ENCODE measurements at regions not wholly inside any gene's neighbourhood (a gene's known extent, or its start where the extent isn't known, plus 50 kb on each side); places are given as distances from the start of the nearest gene placed in this dataset.
"Not testable (repeated sequence)": the region's sequence is repeated elsewhere in the genome, so short reads cannot be mapped to it uniquely, and the experiment has no call there.

DNA sequence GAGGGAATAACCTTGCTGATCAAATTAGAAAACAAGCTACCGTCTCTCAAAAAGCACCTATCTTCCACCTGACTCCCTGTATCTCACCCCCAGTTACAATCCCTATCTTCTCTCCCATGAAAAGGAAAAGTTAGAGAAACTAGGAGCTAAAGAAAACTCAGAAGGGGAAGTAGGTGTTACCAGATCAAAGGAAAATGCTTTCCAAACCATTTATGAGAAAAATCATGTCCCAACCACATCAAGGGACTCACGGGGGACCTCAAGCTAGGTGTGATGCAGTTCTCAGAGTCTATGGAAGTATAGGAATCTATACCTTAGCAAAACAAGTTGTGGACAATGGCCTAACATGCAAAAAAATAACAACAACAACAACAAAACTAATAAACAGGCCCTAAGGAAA lies 135.5 kb upstream of the RMP24 start:
- no peak for DNase-seq
- Histone ChIP-seq H3K4me1 (replicated peaks in 1 of 2) (no peaks in the 10 kb centered on the region), H3K27me3 (no peaks in the 10 kb centered on the region), H3K4me3 (no peak overlapping the region), H3K36me3 (replicated peaks in 1 of 2) (no peaks in the 10 kb centered on the region), H3K27ac (no peak overlapping the region), H3K9me3 (replicated peaks in 1 of 3) (no peaks in the 10 kb centered on the region)
- intact Hi-C loops (cut with DNase I), result no loop called here
- WGBS, 4 donors, result 61 to 81% (median 77%) methylated on average over 2 of the region's 2 CpGs
- TF ChIP-seq POLR2A (IDR thresholded peaks at IDR 0.05), result no peak
- no peak for TF ChIP-seq CTCF (IDR thresholded peaks at IDR 0.05)

DNA sequence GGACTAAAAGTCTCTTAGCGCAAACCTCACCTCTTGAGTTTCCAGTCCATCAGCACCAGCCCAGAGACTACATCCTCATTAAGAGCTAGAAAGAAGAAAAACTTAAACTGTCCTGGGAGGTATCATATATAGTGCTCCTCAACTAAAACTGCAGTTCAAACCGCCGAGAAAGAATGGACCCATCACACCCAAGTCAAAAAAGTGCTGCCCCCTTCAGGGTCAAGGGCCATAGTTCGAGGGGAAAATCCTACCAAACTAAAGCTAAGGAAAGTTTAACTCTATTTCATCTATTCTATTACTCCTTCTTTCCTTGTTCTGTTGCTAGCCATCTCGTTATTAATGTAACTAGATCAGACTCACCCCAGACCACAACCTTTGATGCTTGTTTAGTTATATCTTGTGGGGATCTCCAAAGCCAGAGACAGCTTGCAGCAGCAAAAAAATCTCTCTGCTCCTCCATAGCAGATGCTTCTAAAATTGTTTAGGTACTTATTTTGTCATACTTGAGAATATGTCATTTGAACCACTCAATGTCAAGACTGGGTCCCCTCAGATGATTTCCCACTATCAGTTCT lies 134.5 kb upstream of the RMP24 start:
- H3K4me1 ChIP-seq (replicated peaks in 1 of 2), result no peaks in the 10 kb centered on the region
- TF ChIP-seq CTCF (IDR thresholded peaks at IDR 0.05) (no peak), POLR2A (IDR thresholded peaks at IDR 0.05) (no peak)
- no peak overlapping the region for H3K27ac ChIP-seq
- no peak overlapping the region for H3K4me3 ChIP-seq
- H3K36me3 ChIP-seq (replicated peaks in 1 of 2), result no peaks in the 10 kb centered on the region
- intact Hi-C loops (cut with DNase I), result no loop called here
- 74 to 80% (median 78%) methylated on average over 5 of the region's 5 CpGs for WGBS, 4 donors
- no peak for DNase-seq
- H3K27me3 ChIP-seq, result no peaks in the 10 kb centered on the region
- H3K9me3 ChIP-seq (replicated peaks in 1 of 3), result no peaks in the 10 kb centered on the region

- H3K27ac ChIP-seq, result no peak overlapping the region
- no peak for DNase-seq
- WGBS, 4 donors, result 57 to 90% (median 68%) methylated on average over 1 to 2 of the region's 2 CpGs
- no peak overlapping the region for H3K4me3 ChIP-seq
- H3K9me3 ChIP-seq (replicated peaks in 1 of 3), result no peaks in the 10 kb centered on the region
- H3K4me1 ChIP-seq (replicated peaks in 1 of 2), result no peaks in the 10 kb centered on the region
- no peaks in the 10 kb centered on the region for H3K36me3 ChIP-seq (replicated peaks in 1 of 2)
- TF ChIP-seq POLR2A (IDR thresholded peaks at IDR 0.05), result no peak
- TF ChIP-seq CTCF (IDR thresholded peaks at IDR 0.05), result no peak
- intact Hi-C loops (cut with DNase I), result no loop called here
- H3K27me3 ChIP-seq, result no peaks in the 10 kb centered on the region
Measured at GRCh38 chr18:35841283-35841682, 131.2 kb upstream of the RMP24 start.

DNA sequence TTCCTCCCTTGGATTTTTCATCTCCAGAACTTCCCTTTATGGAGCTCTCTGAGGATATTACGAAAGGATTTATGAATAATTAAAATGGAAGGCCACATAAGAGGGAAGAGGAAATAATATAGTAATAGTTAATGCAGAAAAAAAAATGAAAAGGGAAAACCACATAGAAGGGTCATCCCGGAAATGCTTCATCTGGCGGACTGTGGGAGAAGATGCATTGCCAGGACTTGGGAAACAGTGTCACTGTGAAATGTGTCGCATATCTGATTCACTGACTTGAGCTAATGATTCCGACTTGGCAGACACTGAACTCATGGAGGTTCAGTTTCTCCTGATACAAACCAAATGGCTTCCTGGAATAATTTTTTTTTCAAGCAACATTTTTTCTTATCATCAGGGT lies 129.9 kb upstream of the RMP24 start:
- TF ChIP-seq POLR2A (IDR thresholded peaks at IDR 0.05) (no peak), CTCF (IDR thresholded peaks at IDR 0.05) (no peak)
- 68 to 75% (median 74%) methylated on average over 5 of the region's 5 CpGs for WGBS, 4 donors

GRCh38 chr18:35848321-35848720 lies 124.2 kb upstream of the RMP24 start:
- intact Hi-C loops (cut with DNase I); H3K9me3 ChIP-seq (replicated peaks in 1 of 3); H3K27ac ChIP-seq; H3K27me3 ChIP-seq; H3K36me3 ChIP-seq (replicated peaks in 1 of 2); H3K4me1 ChIP-seq (replicated peaks in 1 of 2); H3K4me3 ChIP-seq; DNase-seq: not testable (repeated sequence)
- 66 to 78% (median 70%) methylated on average over 5 of the region's 5 CpGs for WGBS, 4 donors

More for the DNA sequence above, 129.9 kb upstream of the RMP24 start:
- DNase-seq, result no peak
- H3K27me3 ChIP-seq, result no peaks in the 10 kb centered on the region
- no peaks in the 10 kb centered on the region for H3K4me1 ChIP-seq (replicated peaks in 1 of 2)
- H3K9me3 ChIP-seq (replicated peaks in 1 of 3), result no peaks in the 10 kb centered on the region
- H3K27ac ChIP-seq, result no peak overlapping the region
- H3K36me3 ChIP-seq (replicated peaks in 1 of 2), result no peaks in the 10 kb centered on the region
- intact Hi-C loops (cut with DNase I), result no loop called here
- no peak overlapping the region for H3K4me3 ChIP-seq

- H3K4me3 ChIP-seq; intact Hi-C loops (cut with DNase I); H3K27me3 ChIP-seq; H3K4me1 ChIP-seq (replicated peaks in 1 of 2); H3K9me3 ChIP-seq (replicated peaks in 1 of 3); H3K36me3 ChIP-seq (replicated peaks in 1 of 2); H3K27ac ChIP-seq; DNase-seq: not testable (repeated sequence)
- WGBS, 4 donors, result 73 to 85% (median 79%) methylated on average over 2 of the region's 2 CpGs
Measured at GRCh38 chr18:35849241-35849640, 123.2 kb upstream of the RMP24 start.

Data from adrenal gland (tissue), 9 donors.